ENCODE measurements at regions not wholly inside any gene's neighbourhood (a gene's known extent, or its start where the extent isn't known, plus 50 kb on each side); places are given as distances from the start of the nearest gene placed in this dataset.

DNA sequence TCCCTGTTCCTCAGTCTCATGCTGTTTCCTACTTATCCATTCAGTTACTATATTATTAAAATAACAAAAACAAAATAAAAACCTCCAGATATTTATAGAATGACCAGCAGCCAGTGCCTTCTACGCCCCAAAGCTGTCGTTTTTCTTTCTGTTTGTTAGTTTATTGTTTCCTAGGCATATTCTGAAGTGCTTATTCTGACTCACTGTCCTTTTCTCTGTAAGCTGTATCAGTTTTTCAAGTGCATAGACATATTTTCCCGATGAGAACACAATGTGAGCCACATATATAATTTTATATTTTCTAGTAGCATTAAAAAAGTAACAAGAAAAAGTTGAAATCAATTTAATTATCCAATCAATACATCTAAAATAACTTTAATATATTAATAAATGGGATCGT lies 2158.6 kb upstream of the TENM3 start:
- H4K20me1 ChIP-seq (ENCODE audit: insufficient read depth, low read length) = no peaks in the 10 kb centered on the region
- FAIRE-seq = no peak
- H3K4me2 ChIP-seq (ENCODE audit: low read length) = no peak overlapping the region
- H3K9ac ChIP-seq (ENCODE audit: low read length) = no peak overlapping the region
- H3K27ac ChIP-seq (ENCODE audit: low read depth, low read length) = no peak overlapping the region
- TF ChIP-seq CTCF (IDR thresholded peaks at IDR 0.05; ENCODE audit: insufficient read depth, low read depth, low read length) (no peak), EZH2 (IDR thresholded peaks at IDR 0.05; ENCODE audit: insufficient read depth, low read length) (no peak)
- no peak overlapping the region for H2AFZ ChIP-seq (ENCODE audit: low read depth, low read length)
- no peak overlapping the region for H3K4me3 Mint-ChIP-seq (ENCODE audit: unreplicated experiment)
- H3K79me2 ChIP-seq (ENCODE audit: insufficient read depth, low read length) = no peaks in the 10 kb centered on the region
- no peaks in the 10 kb centered on the region for H3K27me3 Mint-ChIP-seq (ENCODE audit: low read depth, unreplicated experiment)
- H3K27ac Mint-ChIP-seq (ENCODE audit: unreplicated experiment) = no peak overlapping the region
- H3K4me3 ChIP-seq (ENCODE audit: insufficient read depth, low read depth, low read length) = no peak overlapping the region
- H3K36me3 Mint-ChIP-seq (ENCODE audit: low read depth, unreplicated experiment) = no peaks in the 10 kb centered on the region
- peaks cover 1% of the 10 kb centered on the region for H3K4me1 Mint-ChIP-seq (ENCODE audit: low read depth, unreplicated experiment)
- H3K27me3 ChIP-seq (ENCODE audit: insufficient read depth, low read length) = no peaks in the 10 kb centered on the region
- H3K9me3 ChIP-seq (ENCODE audit: insufficient read depth, low read depth, low read length) = no peaks in the 10 kb centered on the region
- H3K36me3 ChIP-seq (ENCODE audit: insufficient read depth, low read length) = no peaks in the 10 kb centered on the region
- H3K4me1 ChIP-seq (ENCODE audit: insufficient read depth, low read length) = no peaks in the 10 kb centered on the region
- DNase-seq (ENCODE audit: low read depth) = peak; percentile 49
- no peaks in the 10 kb centered on the region for H3K9me3 Mint-ChIP-seq (ENCODE audit: unreplicated experiment)

GRCh38 chr4:180086480-180087190 lies 2156.6 kb upstream of the TENM3 start:
- no peaks in the 10 kb centered on the region for H3K36me3 ChIP-seq (ENCODE audit: insufficient read depth, low read length)
- TF ChIP-seq EZH2 (IDR thresholded peaks at IDR 0.05; ENCODE audit: insufficient read depth, low read length) (no peak), CTCF (IDR thresholded peaks at IDR 0.05; ENCODE audit: insufficient read depth, low read depth, low read length) (no peak)
- H3K4me1 ChIP-seq (ENCODE audit: insufficient read depth, low read length) = no peaks in the 10 kb centered on the region
- H3K4me3 ChIP-seq (ENCODE audit: insufficient read depth, low read depth, low read length) = no peak overlapping the region
- no peaks in the 10 kb centered on the region for H3K27me3 ChIP-seq (ENCODE audit: insufficient read depth, low read length)
- H4K20me1 ChIP-seq (ENCODE audit: insufficient read depth, low read length) = no peaks in the 10 kb centered on the region
- H3K4me3 Mint-ChIP-seq (ENCODE audit: unreplicated experiment) = no peak overlapping the region
- H2AFZ ChIP-seq (ENCODE audit: low read depth, low read length) = no peak overlapping the region
- H3K9ac ChIP-seq (ENCODE audit: low read length) = no peak overlapping the region
- no peaks in the 10 kb centered on the region for H3K27me3 Mint-ChIP-seq (ENCODE audit: low read depth, unreplicated experiment)
- FAIRE-seq = no peak
- no peaks in the 10 kb centered on the region for H3K36me3 Mint-ChIP-seq (ENCODE audit: low read depth, unreplicated experiment)
- no peaks in the 10 kb centered on the region for H3K9me3 ChIP-seq (ENCODE audit: insufficient read depth, low read depth, low read length)
- DNase-seq (ENCODE audit: low read depth) = no peak
- peaks cover 1% of the 10 kb centered on the region for H3K4me1 Mint-ChIP-seq (ENCODE audit: low read depth, unreplicated experiment)
- H3K9me3 Mint-ChIP-seq (ENCODE audit: unreplicated experiment) = no peaks in the 10 kb centered on the region
- no peak overlapping the region for H3K4me2 ChIP-seq (ENCODE audit: low read length)
- H3K27ac Mint-ChIP-seq (ENCODE audit: unreplicated experiment) = no peak overlapping the region
- no peak overlapping the region for H3K27ac ChIP-seq (ENCODE audit: low read depth, low read length)
- no peaks in the 10 kb centered on the region for H3K79me2 ChIP-seq (ENCODE audit: insufficient read depth, low read length)

GRCh38 chr4:180098586-180098985 lies 2144.6 kb upstream of the TENM3 start:
- H3K27ac Mint-ChIP-seq (ENCODE audit: unreplicated experiment) = no peak overlapping the region
- Histone ChIP-seq H3K27me3 (ENCODE audit: insufficient read depth, low read length) (no peaks in the 10 kb centered on the region), H3K79me2 (ENCODE audit: insufficient read depth, low read length) (no peaks in the 10 kb centered on the region), H4K20me1 (ENCODE audit: insufficient read depth, low read length) (no peaks in the 10 kb centered on the region), H3K9me3 (ENCODE audit: insufficient read depth, low read depth, low read length) (no peaks in the 10 kb centered on the region), H3K4me2 (ENCODE audit: low read length) (no peak overlapping the region), H3K36me3 (ENCODE audit: insufficient read depth, low read length) (no peaks in the 10 kb centered on the region), H3K9ac (ENCODE audit: low read length) (no peak overlapping the region), H3K27ac (ENCODE audit: low read depth, low read length) (no peak overlapping the region), H2AFZ (ENCODE audit: low read depth, low read length) (no peak overlapping the region), H3K4me1 (ENCODE audit: insufficient read depth, low read length) (no peaks in the 10 kb centered on the region), H3K4me3 (ENCODE audit: insufficient read depth, low read depth, low read length) (no peak overlapping the region)
- no peak overlapping the region for H3K4me3 Mint-ChIP-seq (ENCODE audit: unreplicated experiment)
- peaks cover 4% of the 10 kb centered on the region for H3K4me1 Mint-ChIP-seq (ENCODE audit: low read depth, unreplicated experiment)
- H3K27me3 Mint-ChIP-seq (ENCODE audit: low read depth, unreplicated experiment) = no peaks in the 10 kb centered on the region
- no peaks in the 10 kb centered on the region for H3K36me3 Mint-ChIP-seq (ENCODE audit: low read depth, unreplicated experiment)
- H3K9me3 Mint-ChIP-seq (ENCODE audit: unreplicated experiment) = peaks cover 6% of the 10 kb centered on the region
- TF ChIP-seq EZH2 (IDR thresholded peaks at IDR 0.05; ENCODE audit: insufficient read depth, low read length) (no peak), CTCF (IDR thresholded peaks at IDR 0.05; ENCODE audit: insufficient read depth, low read depth, low read length) (no peak)
- no peak for DNase-seq (ENCODE audit: low read depth)
- FAIRE-seq = no peak
